ENCODE measurements at regions not wholly inside any gene's neighbourhood (a gene's known extent, or its start where the extent isn't known, plus 50 kb on each side); places are given as distances from the start of the nearest gene placed in this dataset.

DNA sequence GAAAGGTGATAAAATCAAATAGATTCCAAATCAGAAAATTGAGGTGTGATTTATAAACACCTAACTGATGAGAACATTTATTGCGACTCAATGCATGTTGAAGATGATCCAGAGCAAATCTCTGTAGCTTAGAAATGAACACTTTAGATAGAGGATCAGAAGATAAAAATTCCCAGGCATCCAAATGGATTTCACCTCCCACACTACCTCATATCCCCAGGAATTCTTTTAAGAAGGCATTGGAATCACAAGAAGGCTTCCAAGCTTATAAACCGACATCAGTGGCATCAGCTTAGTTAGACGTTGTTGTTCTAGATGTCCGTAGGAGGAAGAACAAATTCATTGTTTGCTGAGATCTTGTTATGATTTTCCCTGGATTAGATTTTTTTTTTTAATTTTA lies 154.4 kb downstream of the EBLN2 start:
- Histone ChIP-seq H3K23ac (ENCODE audit: low read length in 2 of 2) (no peak overlapping the region), H4K8ac (ENCODE audit: low read length) (no peak overlapping the region), H3K4me2 (ENCODE audit: low read length, poor library complexity, severe bottlenecking) (no peak overlapping the region), H3K4me3 (ENCODE audit: insufficient read depth in 1 of 2, low read depth in 1 of 2, low read length in 2 of 2) (no peak overlapping the region), H3K4ac (ENCODE audit: low read depth in 1 of 2, low read length in 2 of 2) (no peak overlapping the region), H2AFZ (ENCODE audit: low read depth, low read length) (no peak overlapping the region), H3K79me1 (replicated peaks; ENCODE audit: low read length, poor library complexity, severe bottlenecking) (no peaks in the 10 kb centered on the region), H3K9me3 (ENCODE audit: control insufficient read depth, low read length) (peaks cover 18% of the 10 kb centered on the region), H3K14ac (ENCODE audit: low read length in 2 of 2) (no peak overlapping the region), H2BK12ac (ENCODE audit: low read length in 2 of 2) (no peak overlapping the region), H3K18ac (ENCODE audit: low read depth in 1 of 2, low read length in 2 of 2) (no peak overlapping the region), H3K9ac (ENCODE audit: low read length) (no peak overlapping the region), H2BK120ac (ENCODE audit: low read depth, low read length) (no peak overlapping the region), H3K27ac (ENCODE audit: low read length, poor library complexity, severe bottlenecking) (no peak overlapping the region), H2BK5ac (ENCODE audit: low read depth, low read length, poor library complexity, severe bottlenecking) (no peak overlapping the region), H2BK15ac (ENCODE audit: low read depth, poor library complexity, severe bottlenecking) (no peak overlapping the region), H3K27me3 (ENCODE audit: control insufficient read depth in 1 of 2, insufficient read depth in 1 of 2, low read length in 2 of 2) (no peaks in the 10 kb centered on the region), H2AK5ac (ENCODE audit: low read length, severe bottlenecking) (no peak overlapping the region), H3K36me3 (ENCODE audit: control insufficient read depth in 1 of 2, insufficient read depth in 2 of 2, low read depth in 1 of 2, low read length in 2 of 2) (no peaks in the 10 kb centered on the region), H3K4me1 (ENCODE audit: control insufficient read depth, insufficient read depth, low read depth, low read length) (no peaks in the 10 kb centered on the region), H4K91ac (ENCODE audit: low read length) (no peak overlapping the region)
- no peak for DNase-seq
- WGBS: 92% methylated on average over 4 of the region's 4 CpGs

DNA sequence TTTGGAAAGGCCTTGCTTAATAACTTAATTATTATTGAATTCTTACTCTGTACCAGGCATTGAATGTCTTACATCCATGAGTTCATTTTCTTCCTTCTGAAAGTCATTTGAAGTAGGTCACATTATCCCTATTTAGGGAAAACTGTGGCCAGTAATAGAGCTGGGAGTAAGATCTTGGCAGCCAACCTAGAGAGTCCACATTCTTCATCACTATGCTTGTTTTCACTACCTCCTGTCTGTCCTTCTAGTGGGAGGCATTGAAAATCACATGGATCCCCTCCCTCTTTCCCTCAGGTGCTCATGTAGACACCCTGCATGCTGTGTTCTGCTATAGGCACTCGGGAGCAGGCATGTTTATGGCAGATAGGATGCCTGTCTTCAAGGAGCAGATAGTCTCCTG lies 154.9 kb downstream of the EBLN2 start:
- H2BK5ac ChIP-seq (ENCODE audit: low read depth, low read length, poor library complexity, severe bottlenecking): no peak overlapping the region
- no peaks in the 10 kb centered on the region for H3K4me1 ChIP-seq (ENCODE audit: control insufficient read depth, insufficient read depth, low read depth, low read length)
- H2BK12ac ChIP-seq (ENCODE audit: low read length in 2 of 2): no peak overlapping the region
- H3K27ac ChIP-seq (ENCODE audit: low read length, poor library complexity, severe bottlenecking): no peak overlapping the region
- no peak overlapping the region for H3K4me2 ChIP-seq (ENCODE audit: low read length, poor library complexity, severe bottlenecking)
- no peaks in the 10 kb centered on the region for H3K79me1 ChIP-seq (replicated peaks; ENCODE audit: low read length, poor library complexity, severe bottlenecking)
- H3K14ac ChIP-seq (ENCODE audit: low read length in 2 of 2): no peak overlapping the region
- H3K23ac ChIP-seq (ENCODE audit: low read length in 2 of 2): no peak overlapping the region
- no peak overlapping the region for H2BK15ac ChIP-seq (ENCODE audit: low read depth, poor library complexity, severe bottlenecking)
- H3K9ac ChIP-seq (ENCODE audit: low read length): no peak overlapping the region
- DNase-seq: no peak
- no peak overlapping the region for H4K91ac ChIP-seq (ENCODE audit: low read length)
- 86% methylated on average over 1 of the region's 1 CpG for WGBS
- H3K4ac ChIP-seq (ENCODE audit: low read depth in 1 of 2, low read length in 2 of 2): no peak overlapping the region
- H2AFZ ChIP-seq (ENCODE audit: low read depth, low read length): no peak overlapping the region
- H3K36me3 ChIP-seq (ENCODE audit: control insufficient read depth in 1 of 2, insufficient read depth in 2 of 2, low read depth in 1 of 2, low read length in 2 of 2): no peaks in the 10 kb centered on the region
- no peaks in the 10 kb centered on the region for H3K27me3 ChIP-seq (ENCODE audit: control insufficient read depth in 1 of 2, insufficient read depth in 1 of 2, low read length in 2 of 2)
- no peak overlapping the region for H2AK5ac ChIP-seq (ENCODE audit: low read length, severe bottlenecking)
- no peak overlapping the region for H3K18ac ChIP-seq (ENCODE audit: low read depth in 1 of 2, low read length in 2 of 2)
- H3K9me3 ChIP-seq (ENCODE audit: control insufficient read depth, low read length): peaks cover 18% of the 10 kb centered on the region
- no peak overlapping the region for H2BK120ac ChIP-seq (ENCODE audit: low read depth, low read length)
- H4K8ac ChIP-seq (ENCODE audit: low read length): no peak overlapping the region
- H3K4me3 ChIP-seq (ENCODE audit: insufficient read depth in 1 of 2, low read depth in 1 of 2, low read length in 2 of 2): no peak overlapping the region

DNA sequence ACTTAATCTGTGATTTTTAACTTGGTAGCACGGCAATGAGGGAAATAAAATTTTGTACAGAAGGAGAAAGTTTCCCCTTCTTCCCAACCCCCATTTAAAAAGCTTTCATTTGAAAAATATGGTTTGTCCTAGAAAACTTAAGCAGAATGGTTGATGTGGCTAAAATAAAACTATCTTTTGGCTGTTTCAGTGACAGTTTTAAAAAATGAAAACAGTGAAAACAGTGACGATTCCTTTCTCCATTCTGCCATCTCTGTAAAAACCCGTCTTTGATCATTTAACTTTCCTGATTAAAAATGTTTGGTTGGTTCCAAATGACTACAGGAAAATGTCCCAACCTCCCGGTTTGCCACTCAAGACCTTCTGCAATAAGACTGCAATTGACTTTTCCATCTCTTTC lies 160.7 kb downstream of the EBLN2 start:
- Histone ChIP-seq H2AK5ac (ENCODE audit: low read length, severe bottlenecking) (no peak overlapping the region), H2BK12ac (ENCODE audit: low read length in 2 of 2) (no peak overlapping the region), H4K8ac (ENCODE audit: low read length) (no peak overlapping the region), H3K79me1 (replicated peaks; ENCODE audit: low read length, poor library complexity, severe bottlenecking) (no peaks in the 10 kb centered on the region), H2BK15ac (ENCODE audit: low read depth, poor library complexity, severe bottlenecking) (no peak overlapping the region), H3K4me3 (ENCODE audit: insufficient read depth in 1 of 2, low read depth in 1 of 2, low read length in 2 of 2) (no peak overlapping the region), H3K4me1 (ENCODE audit: control insufficient read depth, insufficient read depth, low read depth, low read length) (no peaks in the 10 kb centered on the region), H3K9ac (ENCODE audit: low read length) (no peak overlapping the region), H3K18ac (ENCODE audit: low read depth in 1 of 2, low read length in 2 of 2) (no peak overlapping the region), H2BK5ac (ENCODE audit: low read depth, low read length, poor library complexity, severe bottlenecking) (no peak overlapping the region), H4K91ac (ENCODE audit: low read length) (no peak overlapping the region), H3K9me3 (ENCODE audit: control insufficient read depth, low read length) (no peaks in the 10 kb centered on the region), H3K27ac (ENCODE audit: low read length, poor library complexity, severe bottlenecking) (no peak overlapping the region), H3K4ac (ENCODE audit: low read depth in 1 of 2, low read length in 2 of 2) (no peak overlapping the region), H3K36me3 (ENCODE audit: control insufficient read depth in 1 of 2, insufficient read depth in 2 of 2, low read depth in 1 of 2, low read length in 2 of 2) (no peaks in the 10 kb centered on the region), H2AFZ (ENCODE audit: low read depth, low read length) (no peak overlapping the region), H3K4me2 (ENCODE audit: low read length, poor library complexity, severe bottlenecking) (no peak overlapping the region), H3K23ac (ENCODE audit: low read length in 2 of 2) (no peak overlapping the region), H2BK120ac (ENCODE audit: low read depth, low read length) (no peak overlapping the region), H3K14ac (ENCODE audit: low read length in 2 of 2) (no peak overlapping the region), H3K27me3 (ENCODE audit: control insufficient read depth in 1 of 2, insufficient read depth in 1 of 2, low read length in 2 of 2) (no peaks in the 10 kb centered on the region)
- 81% methylated on average over 3 of the region's 4 CpGs for whole genome bisulfite sequencing
- no peak for DNase-seq

DNA sequence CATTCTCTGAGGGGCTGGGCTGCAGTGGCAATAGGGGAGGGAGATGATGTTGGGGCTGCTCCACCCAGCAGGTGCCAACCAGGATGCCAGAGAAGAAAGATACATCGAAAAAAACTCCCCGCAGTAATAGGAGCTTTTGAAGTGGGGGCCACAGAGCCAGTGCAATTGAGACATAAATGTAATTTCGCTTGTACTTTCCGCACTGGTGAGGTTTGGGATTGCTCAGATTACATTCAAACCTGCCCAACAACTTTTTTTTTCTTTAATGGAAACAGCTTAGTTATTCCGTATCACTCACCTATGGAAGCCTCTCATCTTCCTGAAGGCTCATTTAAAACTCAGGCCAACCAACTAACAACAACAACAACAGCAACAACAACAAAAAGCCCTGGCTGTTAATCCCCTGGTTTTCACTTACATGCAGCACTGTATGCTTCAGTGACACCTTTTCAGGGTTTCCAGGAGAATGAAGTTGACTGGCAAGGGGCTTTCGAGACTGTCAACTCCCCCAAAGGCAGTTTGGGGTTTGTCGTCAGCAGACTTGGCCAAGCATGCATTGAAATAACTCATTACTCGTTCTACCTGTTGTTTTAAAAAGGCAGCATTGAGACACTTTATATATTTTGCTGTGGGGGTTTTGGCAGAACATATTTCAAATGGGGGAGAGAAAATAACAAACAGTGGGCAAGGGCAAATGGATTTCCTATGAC lies 163.8 kb downstream of the EBLN2 start:
- no peak overlapping the region for H3K4ac ChIP-seq (ENCODE audit: low read depth in 1 of 2, low read length in 2 of 2)
- H2AFZ ChIP-seq (ENCODE audit: low read depth, low read length): no peak overlapping the region
- H2BK120ac ChIP-seq (ENCODE audit: low read depth, low read length): no peak overlapping the region
- no peak overlapping the region for H3K9ac ChIP-seq (ENCODE audit: low read length)
- DNase-seq: no peak
- H4K8ac ChIP-seq (ENCODE audit: low read length): no peak overlapping the region
- 86% methylated on average over 8 of the region's 8 CpGs for WGBS
- no peak overlapping the region for H3K18ac ChIP-seq (ENCODE audit: low read depth in 1 of 2, low read length in 2 of 2)
- H3K14ac ChIP-seq (ENCODE audit: low read length in 2 of 2): no peak overlapping the region
- no peak overlapping the region for H4K91ac ChIP-seq (ENCODE audit: low read length)
- no peak overlapping the region for H3K4me2 ChIP-seq (ENCODE audit: low read length, poor library complexity, severe bottlenecking)
- no peak overlapping the region for H3K27ac ChIP-seq (ENCODE audit: low read length, poor library complexity, severe bottlenecking)
- H2BK15ac ChIP-seq (ENCODE audit: low read depth, poor library complexity, severe bottlenecking): no peak overlapping the region
- H3K9me3 ChIP-seq (ENCODE audit: control insufficient read depth, low read length): no peaks in the 10 kb centered on the region
- H3K79me1 ChIP-seq (replicated peaks; ENCODE audit: low read length, poor library complexity, severe bottlenecking): no peaks in the 10 kb centered on the region
- H2AK5ac ChIP-seq (ENCODE audit: low read length, severe bottlenecking): no peak overlapping the region
- H3K4me3 ChIP-seq (ENCODE audit: insufficient read depth in 1 of 2, low read depth in 1 of 2, low read length in 2 of 2): no peak overlapping the region
- H3K23ac ChIP-seq (ENCODE audit: low read length in 2 of 2): no peak overlapping the region
- H3K36me3 ChIP-seq (ENCODE audit: control insufficient read depth in 1 of 2, insufficient read depth in 2 of 2, low read depth in 1 of 2, low read length in 2 of 2): no peaks in the 10 kb centered on the region
- H3K4me1 ChIP-seq (ENCODE audit: control insufficient read depth, insufficient read depth, low read depth, low read length): no peaks in the 10 kb centered on the region
- H2BK12ac ChIP-seq (ENCODE audit: low read length in 2 of 2): no peak overlapping the region
- no peaks in the 10 kb centered on the region for H3K27me3 ChIP-seq (ENCODE audit: control insufficient read depth in 1 of 2, insufficient read depth in 1 of 2, low read length in 2 of 2)
- H2BK5ac ChIP-seq (ENCODE audit: low read depth, low read length, poor library complexity, severe bottlenecking): no peak overlapping the region
